AG04449 (cell line): ENCODE measurements at regions not wholly inside any gene's neighbourhood (a gene's known extent, or its start where the extent isn't known, plus 50 kb on each side); places are given as distances from the start of the nearest gene placed in this dataset.

Experiments used
- CTCF ChIA-PET: fragments of 350-600 bp; formaldehyde crosslinking; extraction: SDS; loops from one replicate; lab custom pipeline; 2021; ENCODE audit warnings: antibody characterized with exemption; lab: Yijun Ruan, JAX
- POLR2A ChIA-PET: fragments of 400-600, 350-600 bp; formaldehyde crosslinking; extraction: SDS; loops from one replicate; lab custom pipeline; 2020; ENCODE audit warnings: antibody characterized with exemption, inconsistent platforms; lab: Yijun Ruan, JAX
- DNase-seq: peaks from one replicate; pipeline ENCODE4 v3.0.0-alpha.2; 2010; ENCODE audit warnings: low read depth, low spot score
- H3K4me3 ChIP-seq: 2 replicates; pipeline ENCODE4 v1.5.1; 2011; ENCODE audit warnings: low read depth, mild to moderate bottlenecking, control low read depth, low read length
- CTCF ChIP-seq: IDR thresholded peaks from one replicate; pipeline ENCODE4 v1.5.1; 2011; ENCODE audit warnings: mild to moderate bottlenecking, moderate library complexity, low read length, control low read depth, inconsistent platforms; ENCODE audit not compliant: insufficient read depth; ENCODE audit errors: missing control alignments

GRCh38 chr4:3845744-3846429 is 79.7 kb downstream of the ADRA2C start:
- TF ChIP-seq CTCF = no peak
- no peak for DNase-seq
- H3K4me3 ChIP-seq = no peak overlapping the region
- POLR2A ChIA-PET = no interaction called here
- CTCF ChIA-PET = no interaction called here

GRCh38 chr4:3847211-3847940 is 81.2 kb downstream of the ADRA2C start:
- ChIA-PET POLR2A (no interaction called here), CTCF (interaction anchor here (1.0 kb wide), 1 partner anchor 33 kb away, joined by 4 read pairs; no protein-coding TSS in a partner anchor)
- H3K4me3 ChIP-seq = no peak overlapping the region
- TF ChIP-seq CTCF = no peak
- DNase-seq = no peak

GRCh38 chr4:3848323-3848722 is 82.1 kb downstream of the ADRA2C start:
- ChIA-PET CTCF (interaction anchor here (1.0 kb wide), 1 partner anchor 32 kb away, joined by 4 read pairs; no protein-coding TSS in a partner anchor), POLR2A (no interaction called here)
- H3K4me3 ChIP-seq = no peak overlapping the region
- DNase-seq = no peak
- TF ChIP-seq CTCF = no peak

- CTCF ChIA-PET = no interaction called here
- H3K4me3 ChIP-seq = no peak overlapping the region
- no peak for TF ChIP-seq CTCF
- POLR2A ChIA-PET = no interaction called here
- no peak for DNase-seq
These were observed 83.0 kb downstream of the ADRA2C start for GRCh38 chr4:3849140-3849539.

- ChIA-PET CTCF (no interaction called here), POLR2A (no interaction called here)
- DNase-seq = no peak
- H3K4me3 ChIP-seq = no peak overlapping the region
- no peak for TF ChIP-seq CTCF
These were observed 83.9 kb downstream of the ADRA2C start for GRCh38 chr4:3850128-3850527.

GRCh38 chr4:3851211-3851610 is 85.0 kb downstream of the ADRA2C start:
- no peak for TF ChIP-seq CTCF
- POLR2A ChIA-PET = no interaction called here
- CTCF ChIA-PET = no interaction called here
- no peak for DNase-seq
- no peak overlapping the region for H3K4me3 ChIP-seq
